Tibial artery (tissue), 4 donors: ENCODE measurements at regions not wholly inside any gene's neighbourhood (a gene's known extent, or its start where the extent isn't known, plus 50 kb on each side); places are given as distances from the start of the nearest gene placed in this dataset.

Experiments used
- DNase-seq, 2 donors: peaks; one replicate each; pipeline ENCODE4 v3.0.0-alpha.2; 2019
- H3K27ac ChIP-seq, 2 donors: fragments of 200-600 bp; sonication (generic) in 1 of 2; 1 replicate in 1 of 2; 2 replicates in 1 of 2; pipeline ENCODE4 v1.5.1; 2018 to 2019; ENCODE audit warnings: mild to moderate bottlenecking in 1 of 2
- H3K27me3 ChIP-seq, 2 donors: fragments of 200-600 bp; sonication (generic) in 1 of 2; one replicate each; pipeline versions ENCODE4 v1.5.1 to v1.6.0; 2016 to 2019
- H3K36me3 ChIP-seq, 3 donors: fragments of 200-600 bp; sonication (generic) in 2 of 3; one replicate each; pipeline ENCODE4 v1.5.1; 2016 to 2019; ENCODE audit warnings: mild to moderate bottlenecking in 2 of 3
- H3K4me1 ChIP-seq, 4 donors: fragments of 200-600 bp; sonication (generic) in 2 of 4; 1 replicate in 3 of 4; 2 replicates in 1 of 4; pipeline ENCODE4 v1.5.1; 2016 to 2019
- H3K4me3 ChIP-seq, 2 donors: fragments of 200-600 bp; sonication (generic) in 1 of 2; 1 replicate in 1 of 2; 2 replicates in 1 of 2; pipeline ENCODE4 v1.5.1; 2018 to 2019; ENCODE audit warnings: mild to moderate bottlenecking in 2 of 2
- H3K9me3 ChIP-seq, 3 donors: fragments of 200-600 bp; sonication (generic) in 1 of 3; one replicate each; pipeline ENCODE4 v1.5.1; 2016 to 2019
- intact Hi-C: fragments of 100-400 bp; cut with DNase I; formaldehyde crosslinking; loops from one replicate; pipeline ENCODE4 v1.15.0; 2023; ENCODE audit warnings: low total_unique reads
- TF ChIP-seq, protein P1 (sequence below), 2 experiments: fragments of 200-600 bp in 1 of 2; fragments of 450-650 bp in 1 of 2; IDR thresholded peaks; one replicate each; pipeline ENCODE4 v1.5.1; 2017 to 2019; ENCODE audit warnings: antibody characterized with exemption in 2 of 2, mild to moderate bottlenecking in 1 of 2, moderate library complexity in 1 of 2

DNA sequence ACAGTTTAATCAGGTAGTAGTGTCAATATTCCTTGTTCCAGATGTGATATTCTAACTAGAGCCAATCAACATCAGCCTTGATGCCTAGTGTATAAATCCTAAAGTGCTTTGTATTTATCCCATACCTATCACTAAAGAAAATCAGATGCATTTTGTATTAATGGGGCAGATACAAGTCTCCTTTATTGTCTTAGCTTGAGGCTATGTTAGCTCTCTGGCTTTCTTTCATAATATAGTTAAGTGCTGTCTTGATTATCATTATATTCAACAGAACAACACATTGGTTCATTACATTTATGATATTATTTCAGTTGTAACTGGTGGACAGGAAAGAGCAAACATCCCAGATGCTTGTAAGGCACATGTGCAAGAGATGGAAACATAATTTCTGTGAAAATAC, 338.8 kb downstream of the PLA2G4A start:
- DNase-seq = no peak
- no peaks in the 10 kb centered on the region for H3K4me1 ChIP-seq
- intact Hi-C loops = no loop called here
- no peak overlapping the region for H3K27ac ChIP-seq
- TF ChIP-seq, protein P1, sequence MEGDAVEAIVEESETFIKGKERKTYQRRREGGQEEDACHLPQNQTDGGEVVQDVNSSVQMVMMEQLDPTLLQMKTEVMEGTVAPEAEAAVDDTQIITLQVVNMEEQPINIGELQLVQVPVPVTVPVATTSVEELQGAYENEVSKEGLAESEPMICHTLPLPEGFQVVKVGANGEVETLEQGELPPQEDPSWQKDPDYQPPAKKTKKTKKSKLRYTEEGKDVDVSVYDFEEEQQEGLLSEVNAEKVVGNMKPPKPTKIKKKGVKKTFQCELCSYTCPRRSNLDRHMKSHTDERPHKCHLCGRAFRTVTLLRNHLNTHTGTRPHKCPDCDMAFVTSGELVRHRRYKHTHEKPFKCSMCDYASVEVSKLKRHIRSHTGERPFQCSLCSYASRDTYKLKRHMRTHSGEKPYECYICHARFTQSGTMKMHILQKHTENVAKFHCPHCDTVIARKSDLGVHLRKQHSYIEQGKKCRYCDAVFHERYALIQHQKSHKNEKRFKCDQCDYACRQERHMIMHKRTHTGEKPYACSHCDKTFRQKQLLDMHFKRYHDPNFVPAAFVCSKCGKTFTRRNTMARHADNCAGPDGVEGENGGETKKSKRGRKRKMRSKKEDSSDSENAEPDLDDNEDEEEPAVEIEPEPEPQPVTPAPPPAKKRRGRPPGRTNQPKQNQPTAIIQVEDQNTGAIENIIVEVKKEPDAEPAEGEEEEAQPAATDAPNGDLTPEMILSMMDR (IDR thresholded peaks at IDR 0.05) = no peak
- no peaks in the 10 kb centered on the region for H3K9me3 ChIP-seq
- H3K27me3 ChIP-seq = no peaks in the 10 kb centered on the region
- H3K36me3 ChIP-seq = no peaks in the 10 kb centered on the region
- H3K4me3 ChIP-seq = no peak overlapping the region

DNA sequence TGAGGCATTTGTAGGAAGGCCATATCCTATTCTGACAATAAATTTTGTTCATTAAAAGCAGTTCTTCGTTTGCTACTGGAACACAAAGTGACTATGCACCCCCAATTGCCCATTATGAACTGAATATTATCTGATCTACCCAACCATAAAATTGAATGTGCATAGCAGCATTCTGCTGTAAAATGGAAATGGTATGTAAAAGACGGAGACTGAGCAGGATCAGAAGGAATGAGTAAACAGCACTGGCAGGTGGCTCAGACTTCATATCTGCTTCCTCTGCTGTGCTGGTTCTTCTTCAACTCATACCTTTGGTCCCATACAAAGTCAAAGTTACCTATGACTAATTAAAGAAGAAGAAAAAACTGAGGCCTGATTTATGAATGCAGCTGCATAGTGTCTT, 339.5 kb downstream of the PLA2G4A start:
- Histone ChIP-seq H3K4me1 (no peaks in the 10 kb centered on the region), H3K36me3 (no peaks in the 10 kb centered on the region), H3K9me3 (no peaks in the 10 kb centered on the region), H3K27me3 (no peaks in the 10 kb centered on the region), H3K27ac (no peak overlapping the region), H3K4me3 (no peak overlapping the region)
- intact Hi-C loops = no loop called here
- DNase-seq = no peak
- TF ChIP-seq, protein P1 (IDR thresholded peaks at IDR 0.05) = no peak

DNA sequence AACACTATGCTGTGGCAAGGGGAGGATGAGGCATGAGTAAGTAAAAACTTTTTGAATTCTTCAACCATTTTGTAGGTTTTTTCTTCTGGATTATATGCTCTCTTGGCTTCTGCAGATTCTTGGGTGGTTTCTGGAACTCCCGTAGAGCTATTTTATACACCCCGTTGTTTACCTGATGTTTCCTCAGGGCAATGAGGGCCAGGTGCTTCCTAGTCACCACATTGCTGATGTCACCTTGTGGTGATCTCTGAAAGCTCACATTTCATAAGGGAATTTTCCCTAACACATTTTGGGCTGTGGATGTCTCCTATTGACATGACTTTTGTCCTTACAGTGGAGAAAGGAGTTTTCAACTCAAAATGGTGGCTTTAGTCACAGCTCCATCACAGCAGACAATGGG, 356.6 kb downstream of the PLA2G4A start:
- intact Hi-C loops = no loop called here
- no peaks in the 10 kb centered on the region for H3K27me3 ChIP-seq
- no peak for DNase-seq
- peaks cover 0 to 9% (median 5%) of the 10 kb centered on the region in 3 donors for H3K9me3 ChIP-seq
- H3K4me3 ChIP-seq = no peak overlapping the region
- TF ChIP-seq, protein P1 (IDR thresholded peaks at IDR 0.05) = no peak
- H3K27ac ChIP-seq = no peak overlapping the region
- H3K36me3 ChIP-seq = no peaks in the 10 kb centered on the region
- no peaks in the 10 kb centered on the region for H3K4me1 ChIP-seq

DNA sequence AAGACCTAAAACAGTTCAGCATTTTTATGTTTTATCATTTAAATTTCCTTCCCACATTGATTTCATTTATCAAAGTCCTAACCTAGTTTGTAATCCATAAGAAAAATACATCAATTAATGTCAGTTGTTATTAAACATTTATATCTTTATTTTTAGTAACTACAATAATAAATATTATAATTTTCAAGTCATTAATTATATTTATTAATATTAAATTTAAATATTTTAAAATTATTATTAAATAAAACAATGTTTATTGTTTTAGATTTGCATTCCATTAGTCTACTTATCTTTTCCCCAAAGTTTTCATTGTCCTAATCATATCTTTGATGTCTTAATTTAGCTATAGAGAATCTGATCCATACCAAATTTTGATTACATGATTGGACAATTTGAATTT, 368.9 kb downstream of the PLA2G4A start:
- no peaks in the 10 kb centered on the region for H3K36me3 ChIP-seq
- no peak for DNase-seq
- H3K27ac ChIP-seq = no peak overlapping the region
- H3K27me3 ChIP-seq = no peaks in the 10 kb centered on the region
- no peaks in the 10 kb centered on the region for H3K9me3 ChIP-seq
- intact Hi-C loops = no loop called here
- H3K4me1 ChIP-seq = no peaks in the 10 kb centered on the region
- TF ChIP-seq, protein P1 (IDR thresholded peaks at IDR 0.05) = no peak
- no peak overlapping the region for H3K4me3 ChIP-seq

DNA sequence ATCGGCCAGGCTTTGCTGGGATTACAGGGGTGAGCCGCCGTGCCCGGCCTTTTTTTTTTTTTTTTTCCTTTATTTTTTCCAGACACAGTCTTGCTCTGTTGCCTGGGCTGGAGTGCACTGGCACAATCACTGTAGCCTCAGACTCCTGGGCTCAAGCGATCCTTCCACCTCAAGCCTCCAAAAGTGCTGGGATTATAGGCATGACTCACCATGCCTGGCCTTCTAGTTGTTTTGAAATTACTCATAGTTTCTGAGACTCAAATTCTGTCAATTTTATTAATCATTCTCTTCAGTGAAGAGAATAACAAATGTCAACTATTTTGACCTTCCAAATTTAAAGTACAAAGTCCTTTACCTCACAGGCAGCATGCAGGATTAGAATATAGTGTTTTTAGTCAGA, 374.5 kb downstream of the PLA2G4A start:
- H3K27me3 ChIP-seq = no peaks in the 10 kb centered on the region
- H3K9me3 ChIP-seq = no peaks in the 10 kb centered on the region
- no peak overlapping the region for H3K4me3 ChIP-seq
- H3K4me1 ChIP-seq = no peaks in the 10 kb centered on the region
- intact Hi-C loops = no loop called here
- H3K27ac ChIP-seq = no peak overlapping the region
- TF ChIP-seq, protein P1 (IDR thresholded peaks at IDR 0.05) = no peak
- DNase-seq = no peak
- no peaks in the 10 kb centered on the region for H3K36me3 ChIP-seq

DNA sequence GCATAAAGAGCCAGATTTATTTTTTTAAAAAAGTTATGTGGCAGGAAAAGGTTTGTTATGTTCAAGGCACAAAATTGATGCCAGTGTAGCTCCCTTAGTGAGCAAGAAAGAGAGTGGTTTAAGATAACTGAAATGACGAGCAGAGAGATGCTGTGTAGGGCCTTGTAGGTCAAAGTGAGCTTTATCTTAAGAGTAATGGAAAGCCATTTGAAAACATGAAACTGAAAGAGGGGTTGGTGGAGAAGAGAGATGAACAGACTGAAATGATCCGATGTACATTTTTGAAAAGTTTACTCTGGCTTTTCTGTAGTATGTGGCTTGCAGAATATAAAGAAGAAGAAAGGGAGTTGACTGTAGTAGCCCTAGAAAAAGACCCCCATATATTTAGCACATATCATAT, 383.6 kb downstream of the PLA2G4A start:
- DNase-seq = no peak
- Histone ChIP-seq H3K27ac (no peak overlapping the region), H3K27me3 (no peaks in the 10 kb centered on the region), H3K4me3 (no peak overlapping the region), H3K9me3 (no peaks in the 10 kb centered on the region), H3K36me3 (no peaks in the 10 kb centered on the region), H3K4me1 (no peaks in the 10 kb centered on the region)
- TF ChIP-seq, protein P1 (IDR thresholded peaks at IDR 0.05) = no peak
- intact Hi-C loops = no loop called here
